B cell (primary cell): ENCODE measurements at regions not wholly inside any gene's neighbourhood (a gene's known extent, or its start where the extent isn't known, plus 50 kb on each side); places are given as distances from the start of the nearest gene placed in this dataset.

ENCODE experiments used
- ATAC-seq: fragments of 200-7000 bp; cut with Tn5 transposase; one replicate; pipeline ENCODE4 v1.10.0; 2021; ENCODE audit warnings: low read depth, mild to moderate bottlenecking, moderate number of reproducible peaks, moderate library complexity
- CTCF ChIA-PET: fragments of 350-600 bp; sonication (Branson Sonifier 250); formaldehyde crosslinking; loops from one replicate; lab custom pipeline; 2021; ENCODE audit warnings: antibody characterized with exemption, inconsistent platforms; lab: Charles Lee
- POLR2A ChIA-PET: fragments of 350-600 bp; sonication (Branson Sonifier 250); formaldehyde crosslinking; loops from one replicate; lab custom pipeline; 2021; ENCODE audit warnings: antibody characterized with exemption; lab: Charles Lee
- DNase-seq: peaks from one replicate; pipeline ENCODE4 v3.0.0; 2013
- H2AFZ ChIP-seq: 2 replicates; pipeline ENCODE4 v1.6.1; 2012; ENCODE audit warnings: mild to moderate bottlenecking, low read depth, low read length; ENCODE audit not compliant: insufficient read depth, poor library complexity, severe bottlenecking
- H3K27ac ChIP-seq, 2 donors: 1 replicate in 1 of 2; 2 replicates in 1 of 2; pipeline ENCODE4 v1.5.1; 2012 to 2013; ENCODE audit warnings: low read length in 2 of 2, mild to moderate bottlenecking in 2 of 2, moderate library complexity in 1 of 2
- H3K27me3 ChIP-seq, 4 experiments: fragments of 200-600 bp in 1 of 4; sonication (generic) in 1 of 4; replicated peaks in 1 of 4; 1 replicate in 2 of 4; 2 replicates in 2 of 4; pipeline versions ENCODE4 v1.6.1 to v1.7.0; 2013 to 2016; ENCODE audit warnings: low read length in 3 of 4, mild to moderate bottlenecking in 2 of 4, mixed read lengths in 1 of 4, moderate library complexity in 1 of 4; ENCODE audit not compliant: insufficient read depth in 4 of 4, control insufficient read depth in 3 of 4; ENCODE audit errors: control extremely low read depth in 1 of 4
- H3K36me3 ChIP-seq, 2 experiments: replicated peaks in 1 of 2; 1 replicate in 1 of 2; 2 replicates in 1 of 2; pipeline versions ENCODE4 v1.6.1 to v1.7.1; 2013; ENCODE audit warnings: low read length in 1 of 2; ENCODE audit not compliant: insufficient read depth in 2 of 2, control insufficient read depth in 1 of 2; ENCODE audit errors: control extremely low read depth in 1 of 2, extremely low read depth in 1 of 2
- H3K4me1 ChIP-seq, 2 donors: fragments of 200-600 bp in 1 of 2; sonication (generic) in 1 of 2; 1 replicate in 1 of 2; 2 replicates in 1 of 2; pipeline versions ENCODE4 v1.5.1 to v1.6.1; 2013 to 2017; ENCODE audit warnings: low read length in 2 of 2; ENCODE audit not compliant: control insufficient read depth in 2 of 2, insufficient read depth in 2 of 2
- H3K4me2 ChIP-seq: replicated peaks from 2 replicates; pipeline ENCODE3; 2012; ENCODE audit warnings: mild to moderate bottlenecking, low read depth, low read length; ENCODE audit not compliant: poor library complexity, severe bottlenecking
- H3K4me3 ChIP-seq, 5 experiments: fragments of 200-600 bp in 1 of 5; sonication (generic) in 1 of 5; 1 replicate in 3 of 5; 2 replicates in 2 of 5; pipeline versions ENCODE4 v1.5.1 to v1.7.0; 2011 to 2016; ENCODE audit warnings: low read length in 4 of 5, mild to moderate bottlenecking in 4 of 5, low read depth in 2 of 5, control low read depth in 1 of 5, moderate library complexity in 1 of 5; ENCODE audit not compliant: insufficient read depth in 1 of 5; ENCODE audit errors: control extremely low read depth in 1 of 5, extremely low read depth in 1 of 5
- H3K79me2 ChIP-seq: fragments of 200-600 bp; sonication (generic); one replicate; pipeline ENCODE4 v1.6.0; 2016; ENCODE audit warnings: low read length; ENCODE audit not compliant: control insufficient read depth, insufficient read depth
- H3K9ac ChIP-seq: fragments of 200-600 bp; sonication (generic); 2 replicates; pipeline ENCODE4 v1.6.1; 2017; ENCODE audit warnings: mild to moderate bottlenecking, low read length, moderate library complexity
- H3K9me3 ChIP-seq, 3 donors: one replicate each; pipeline versions ENCODE4 v1.6.1 to v1.7.1; 2013; ENCODE audit warnings: low read length in 2 of 3; ENCODE audit not compliant: control insufficient read depth in 2 of 3, insufficient read depth in 1 of 3; ENCODE audit errors: control extremely low read depth in 1 of 3
- H4K20me1 ChIP-seq: 2 replicates; pipeline ENCODE4 v1.6.0; 2012; ENCODE audit warnings: mild to moderate bottlenecking, low read length; ENCODE audit not compliant: insufficient read depth, control insufficient read depth, poor library complexity, severe bottlenecking
- H3K27ac Mint-ChIP-seq: one replicate; pipeline ENCODE4 v1.8.0; 2021; ENCODE audit warnings: mixed read lengths
- H3K27me3 Mint-ChIP-seq: one replicate; pipeline ENCODE4 v1.8.0; 2021; ENCODE audit warnings: mixed read lengths
- H3K4me1 Mint-ChIP-seq: one replicate; pipeline ENCODE4 v1.8.0; 2021; ENCODE audit warnings: mixed read lengths
- H3K4me3 Mint-ChIP-seq: one replicate; pipeline ENCODE4 v1.8.0; 2021; ENCODE audit warnings: mixed read lengths
- H3K9me3 Mint-ChIP-seq: one replicate; pipeline ENCODE4 v1.8.0; 2022; ENCODE audit warnings: mixed read lengths; ENCODE audit not compliant: insufficient read depth
- EZH2 ChIP-seq: IDR thresholded peaks from 2 replicates; pipeline ENCODE4 v1.6.1; 2012; ENCODE audit warnings: borderline replicate concordance, low read depth, mild to moderate bottlenecking, moderate library complexity, low read length; ENCODE audit not compliant: insufficient read depth, poor library complexity, severe bottlenecking
- WGBS: methylation state at CpG from one replicate; pipeline ENCODE4 v1.1.5; 2013; ENCODE audit warnings: missing lambda C conversion rate; ENCODE audit not compliant: insufficient coverage; 5-methylcytosine and 5-hydroxymethylcytosine counted together
- intact Hi-C: fragments of 100-400 bp; cut with micrococcal nuclease; formaldehyde crosslinking; loops from one replicate; pipeline ENCODE4 v1.10.0; 2022
- TF ChIP-seq, protein P1 (sequence below): fragments of 200-600 bp; IDR thresholded peaks from one replicate; pipeline ENCODE4 v1.8.0; 2022; ENCODE audit warnings: antibody characterized with exemption, mild to moderate bottlenecking

DNA sequence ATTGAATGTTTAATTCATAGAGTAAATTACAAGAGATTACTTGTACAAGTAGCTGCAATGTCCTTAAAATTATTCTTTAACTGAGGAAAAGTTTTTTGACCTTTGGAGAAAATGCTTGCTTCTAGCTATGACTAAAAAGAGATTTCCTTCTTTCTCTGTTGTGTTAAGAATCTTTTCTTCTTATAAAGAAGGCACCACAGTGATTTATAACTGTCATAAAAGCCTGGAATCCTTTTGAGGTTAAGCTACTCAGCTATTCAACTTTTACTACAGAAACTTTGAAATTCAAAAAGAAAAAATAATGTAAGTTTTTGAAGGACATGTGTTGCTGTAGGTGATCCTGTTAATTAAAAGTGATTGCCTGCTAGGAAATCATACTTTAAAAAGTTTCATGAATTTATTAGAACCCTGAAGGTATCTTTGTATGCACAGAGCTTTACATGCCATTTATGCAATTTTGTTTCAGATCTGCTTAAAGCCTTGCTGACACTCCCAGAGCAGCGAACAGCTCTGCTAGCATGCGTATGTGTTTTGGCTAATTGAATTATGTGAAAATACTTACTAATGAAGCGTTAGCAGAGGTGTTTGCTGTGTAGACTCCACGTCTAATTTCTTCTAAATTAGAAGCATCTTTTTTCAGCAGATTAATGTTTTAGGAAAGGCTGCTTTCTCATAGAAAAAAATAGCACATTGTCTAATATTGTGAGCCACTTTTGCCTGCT is 94.7 kb upstream of the SMYD2 start:
- Histone ChIP-seq H3K79me2 (no peaks in the 10 kb centered on the region), H3K4me2 (no peak overlapping the region), H3K36me3 (no peaks in the 10 kb centered on the region), H3K9ac (no peak overlapping the region), H3K4me3 (no peak overlapping the region), H2AFZ (no peak overlapping the region), H3K9me3 (peaks cover 0 to 3% (median 0%) of the 10 kb centered on the region in 3 donors), H4K20me1 (no peaks in the 10 kb centered on the region), H3K27me3 (peaks cover 0 to 13% (median 9%) of the 10 kb centered on the region in 4 experiments), H3K4me1 (no peaks in the 10 kb centered on the region), H3K27ac (no peak overlapping the region)
- H3K4me3 Mint-ChIP-seq = no peak overlapping the region
- no peak overlapping the region for H3K27ac Mint-ChIP-seq
- H3K27me3 Mint-ChIP-seq = peaks cover 56% of the 10 kb centered on the region
- ATAC-seq (no peak), DNase-seq (no peak)
- intact Hi-C loops = no loop called here
- 74% methylated on average over 2 of the region's 4 CpGs for WGBS
- H3K9me3 Mint-ChIP-seq = peaks cover 5% of the 10 kb centered on the region
- ChIA-PET POLR2A (no interaction called here), CTCF (no interaction called here)
- H3K4me1 Mint-ChIP-seq = no peaks in the 10 kb centered on the region
- TF ChIP-seq, protein P1, sequence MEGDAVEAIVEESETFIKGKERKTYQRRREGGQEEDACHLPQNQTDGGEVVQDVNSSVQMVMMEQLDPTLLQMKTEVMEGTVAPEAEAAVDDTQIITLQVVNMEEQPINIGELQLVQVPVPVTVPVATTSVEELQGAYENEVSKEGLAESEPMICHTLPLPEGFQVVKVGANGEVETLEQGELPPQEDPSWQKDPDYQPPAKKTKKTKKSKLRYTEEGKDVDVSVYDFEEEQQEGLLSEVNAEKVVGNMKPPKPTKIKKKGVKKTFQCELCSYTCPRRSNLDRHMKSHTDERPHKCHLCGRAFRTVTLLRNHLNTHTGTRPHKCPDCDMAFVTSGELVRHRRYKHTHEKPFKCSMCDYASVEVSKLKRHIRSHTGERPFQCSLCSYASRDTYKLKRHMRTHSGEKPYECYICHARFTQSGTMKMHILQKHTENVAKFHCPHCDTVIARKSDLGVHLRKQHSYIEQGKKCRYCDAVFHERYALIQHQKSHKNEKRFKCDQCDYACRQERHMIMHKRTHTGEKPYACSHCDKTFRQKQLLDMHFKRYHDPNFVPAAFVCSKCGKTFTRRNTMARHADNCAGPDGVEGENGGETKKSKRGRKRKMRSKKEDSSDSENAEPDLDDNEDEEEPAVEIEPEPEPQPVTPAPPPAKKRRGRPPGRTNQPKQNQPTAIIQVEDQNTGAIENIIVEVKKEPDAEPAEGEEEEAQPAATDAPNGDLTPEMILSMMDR = no peak
- TF ChIP-seq EZH2 = no peak

DNA sequence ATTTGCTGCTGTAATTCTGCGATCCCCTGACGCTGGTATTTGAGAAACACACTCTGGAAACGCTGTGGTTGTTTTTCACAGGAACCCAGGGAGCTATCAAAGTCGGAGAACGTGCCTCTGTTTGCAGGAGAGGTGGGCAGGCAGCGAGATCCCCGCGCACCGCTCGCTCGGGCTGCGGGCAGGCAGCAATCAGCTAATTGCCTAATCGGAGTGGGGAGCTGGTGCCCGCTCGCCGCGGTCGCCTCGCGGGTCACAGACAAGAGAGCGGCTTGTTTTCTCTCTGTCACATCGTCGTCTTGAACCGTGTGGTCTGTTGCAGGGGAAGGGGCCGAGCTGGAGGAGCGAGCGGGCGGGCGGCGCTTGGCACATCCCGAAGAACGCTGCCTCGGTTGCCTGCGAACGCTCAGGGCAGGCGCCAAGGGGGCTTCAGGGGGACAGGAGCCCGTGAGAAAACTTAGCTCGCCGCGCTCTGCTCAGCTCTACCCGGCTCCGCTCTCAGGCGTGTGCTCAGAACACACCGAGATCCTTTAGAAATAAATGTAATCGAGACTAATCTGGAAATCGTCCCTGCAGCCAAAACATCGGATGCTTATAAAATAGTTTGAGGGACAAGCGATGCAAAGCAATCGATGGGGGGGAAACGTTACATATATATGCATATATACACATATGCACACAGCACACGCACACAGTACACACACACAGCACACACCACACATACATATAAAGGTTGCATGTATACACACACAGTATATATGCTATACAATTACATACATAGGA is 93.6 kb upstream of the SMYD2 start:
- H3K4me1 Mint-ChIP-seq = no peaks in the 10 kb centered on the region
- Histone ChIP-seq H3K27me3 (peaks cover 0 to 13% (median 9%) of the 10 kb centered on the region in 4 experiments), H3K27ac (no peak overlapping the region), H4K20me1 (no peaks in the 10 kb centered on the region), H2AFZ (peak overlapping the region; percentile 10), H3K36me3 (no peaks in the 10 kb centered on the region), H3K4me2 (no peak overlapping the region), H3K9ac (no peak overlapping the region), H3K4me3 (no peak overlapping the region), H3K79me2 (no peaks in the 10 kb centered on the region), H3K9me3 (peaks cover 0 to 3% (median 0%) of the 10 kb centered on the region in 3 donors), H3K4me1 (no peaks in the 10 kb centered on the region)
- H3K9me3 Mint-ChIP-seq = peaks cover 5% of the 10 kb centered on the region
- no peak for TF ChIP-seq EZH2
- TF ChIP-seq, protein P1 = no peak
- ChIA-PET POLR2A (no interaction called here), CTCF (no interaction called here)
- intact Hi-C loops = no loop called here
- H3K4me3 Mint-ChIP-seq = no peak overlapping the region
- no peak for DNase-seq
- no peak overlapping the region for H3K27ac Mint-ChIP-seq
- ATAC-seq = no peak
- peaks cover 51% of the 10 kb centered on the region for H3K27me3 Mint-ChIP-seq
- 10% methylated on average over 44 of the region's 51 CpGs for WGBS
